Endothelial cell of umbilical vein (primary cell): ENCODE measurements at regions not wholly inside any gene's neighbourhood (a gene's known extent, or its start where the extent isn't known, plus 50 kb on each side); places are given as distances from the start of the nearest gene placed in this dataset.
"Not testable (repeated sequence)": the region's sequence is repeated elsewhere in the genome, so short reads cannot be mapped to it uniquely, and the experiment has no call there.

ENCODE experiments used
- BruUV-seq: library from RNA; stranded (reverse); fragments of 400-500 nt; replicated peaks from 2 replicates; lab custom pipeline; 2021; lab: Mats Ljungman, UMichigan
- CTCF ChIA-PET: fragments of 300-600, 350-600 bp; sonication (Branson Sonifier 250); formaldehyde crosslinking; loops from one replicate; lab custom pipeline; 2021; ENCODE audit warnings: antibody characterized with exemption, inconsistent platforms; lab: Charles Lee
- POLR2A ChIA-PET: fragments of 300-600, 350-600 bp; sonication (Branson Sonifier 250); formaldehyde crosslinking; loops from one replicate; lab custom pipeline; 2021; ENCODE audit warnings: antibody characterized with exemption, inconsistent platforms; lab: Charles Lee
- DNase-seq: peaks from one replicate; pipeline ENCODE4 v3.0.0-alpha.2; 2011; ENCODE audit warnings: low read depth, low spot score
- FAIRE-seq: peaks from 2 replicates; lab custom pipeline; 2011; peaks lifted over from hg19 to GRCh38; lab: Jason Lieb, UNC
- H2AFZ ChIP-seq: 2 replicates; pipeline ENCODE4 v1.6.0; 2012; ENCODE audit warnings: low read depth, low read length, control low read depth, inconsistent platforms
- H3K27ac ChIP-seq: 2 replicates; pipeline ENCODE4 v1.5.1; 2011; ENCODE audit warnings: low read depth, mild to moderate bottlenecking, control low read depth, low read length, moderate library complexity; ENCODE audit not compliant: insufficient read depth
- H3K27me3 ChIP-seq, 2 experiments: 2 replicates each; pipeline versions ENCODE4 v1.6.0 to v1.6.1; 2011; ENCODE audit warnings: low read length in 2 of 2, mixed read lengths in 1 of 2; ENCODE audit not compliant: control insufficient read depth in 2 of 2, insufficient read depth in 2 of 2
- H3K36me3 ChIP-seq, 2 experiments: 2 replicates in 1 of 2; 3 replicates in 1 of 2; pipeline ENCODE4 v1.5.1; 2011; ENCODE audit warnings: low read length in 2 of 2, mild to moderate bottlenecking in 1 of 2, moderate library complexity in 1 of 2; ENCODE audit not compliant: control insufficient read depth in 2 of 2, insufficient read depth in 2 of 2; ENCODE audit errors: extremely low read depth in 1 of 2
- H3K4me1 ChIP-seq: 3 replicates; pipeline ENCODE4 v1.5.1; 2011; ENCODE audit warnings: mild to moderate bottlenecking, low read length; ENCODE audit not compliant: control insufficient read depth, insufficient read depth; ENCODE audit errors: extremely low read depth
- H3K4me2 ChIP-seq: 2 replicates; pipeline ENCODE4 v1.6.1; 2011; ENCODE audit warnings: low read length, control low read depth, mixed read lengths; ENCODE audit not compliant: insufficient read depth
- H3K4me3 ChIP-seq, 3 experiments: fragments of 200-600 bp in 1 of 3; sonication (generic), shearing (Covaris generic) in 1 of 3; replicated peaks in 1 of 3; 2 replicates each; pipeline ENCODE4 v1.5.1; 2011 to 2016; ENCODE audit warnings: control low read depth in 3 of 3, low read length in 3 of 3, mild to moderate bottlenecking in 2 of 3, inconsistent platforms in 1 of 3, low read depth in 1 of 3, moderate library complexity in 1 of 3; ENCODE audit not compliant: insufficient read depth in 1 of 3
- H3K79me2 ChIP-seq: 2 replicates; pipeline ENCODE4 v1.6.0; 2012; ENCODE audit warnings: low read length, inconsistent platforms; ENCODE audit not compliant: control insufficient read depth, insufficient read depth
- H3K9ac ChIP-seq: replicated peaks from 2 replicates; pipeline ENCODE3; 2011; ENCODE audit warnings: low read length, control low read depth; ENCODE audit not compliant: insufficient read depth; ENCODE audit errors: extremely low read depth
- H3K9me1 ChIP-seq: replicated peaks from 3 replicates; pipeline ENCODE4 v1.6.0; 2011; ENCODE audit warnings: mild to moderate bottlenecking, low read length; ENCODE audit not compliant: control insufficient read depth, insufficient read depth; ENCODE audit errors: extremely low read depth
- H3K9me3 ChIP-seq: replicated peaks from 2 replicates; pipeline ENCODE4 v1.5.1; 2012; ENCODE audit warnings: low read length, inconsistent platforms; ENCODE audit not compliant: control insufficient read depth, insufficient read depth
- H4K20me1 ChIP-seq: replicated peaks from 2 replicates; pipeline ENCODE3; 2011; ENCODE audit warnings: mild to moderate bottlenecking, low read length; ENCODE audit not compliant: control insufficient read depth, insufficient read depth; ENCODE audit errors: extremely low read depth
- CTCF ChIP-seq, 2 donors: IDR thresholded peaks; 1 replicate in 1 of 2; 2 replicates in 1 of 2; pipeline ENCODE4 v1.5.1; 2011; ENCODE audit warnings: low read length in 2 of 2, mild to moderate bottlenecking in 2 of 2, moderate library complexity in 2 of 2, control low read depth in 1 of 2, inconsistent platforms in 1 of 2, low read depth in 1 of 2; ENCODE audit not compliant: insufficient read depth in 1 of 2; ENCODE audit errors: extremely low read depth in 1 of 2
- GATA2 ChIP-seq: IDR thresholded peaks from 2 replicates; pipeline ENCODE4 v1.7.0; 2011; ENCODE audit warnings: low read depth, mild to moderate bottlenecking, moderate library complexity, mixed read lengths, low read length; ENCODE audit not compliant: insufficient read length, insufficient read depth
- JUN ChIP-seq: IDR thresholded peaks from 2 replicates; pipeline ENCODE4 v1.6.1; 2011; ENCODE audit warnings: borderline replicate concordance, low read depth; ENCODE audit not compliant: insufficient read length, insufficient read depth
- MAX ChIP-seq: IDR thresholded peaks from 2 replicates; pipeline ENCODE4 v1.6.1; 2011; ENCODE audit not compliant: insufficient read depth, insufficient read length
- MYC ChIP-seq: IDR thresholded peaks from one replicate; pipeline ENCODE4 v1.6.1; 2011; ENCODE audit warnings: mild to moderate bottlenecking, low read depth, low read length
- POLR2AphosphoS5 ChIP-seq: IDR thresholded peaks from 2 replicates; pipeline ENCODE4 v1.6.1; 2012; ENCODE audit warnings: low read depth, mild to moderate bottlenecking, control low read depth, low read length, moderate library complexity; ENCODE audit not compliant: insufficient read depth
- dilution Hi-C: fragments of 300-500 bp; cut with MboI; formaldehyde crosslinking; loops from one replicate; pipeline ENCODE4 v1.15.0; 2019; ENCODE audit warnings: low sequenced_read_pairs; ENCODE audit not compliant: extremely low pct_ligation_motif_present
- intact Hi-C: fragments of 100-400 bp; cut with micrococcal nuclease; formaldehyde crosslinking; loops from one replicate; pipeline ENCODE4 v1.10.0; 2022

GRCh38 chr6:169099411-169100202, 154.0 kb downstream of the THBS2 start:
- H3K4me2 ChIP-seq, result no peak overlapping the region
- dilution Hi-C loops, result no loop called here

GRCh38 chr6:169098651-169099050, 155.0 kb downstream of the THBS2 start:
- H3K4me1 ChIP-seq, H3K9ac ChIP-seq, H3K4me2 ChIP-seq, dilution Hi-C loops, intact Hi-C loops, DNase-seq, H3K9me1 ChIP-seq, POLR2A ChIA-PET, BruUV-seq, CTCF ChIA-PET, H4K20me1 ChIP-seq, H2AFZ ChIP-seq, FAIRE-seq, H3K9me3 ChIP-seq, H3K36me3 ChIP-seq, H3K27ac ChIP-seq, H3K4me3 ChIP-seq, H3K79me2 ChIP-seq, H3K27me3 ChIP-seq: not testable (repeated sequence)

More at GRCh38 chr6:169099411-169100202, 154.0 kb downstream of the THBS2 start:
- TF ChIP-seq GATA2 (no peak), JUN (no peak), CTCF (IDR thresholded peaks at IDR 0.05; ENCODE audit: extremely low read depth in 1 of 2, insufficient read depth in 1 of 2, low read depth in 1 of 2, low read length in 2 of 2) (no peak), MYC (no peak), MAX (no peak), POLR2AphosphoS5 (no peak)
- Histone ChIP-seq H3K27me3 (no peaks in the 10 kb centered on the region), H3K9me3 (peaks cover 2% of the 10 kb centered on the region), H2AFZ (no peak overlapping the region), H3K4me3 (no peak overlapping the region), H3K36me3 (no peaks in the 10 kb centered on the region), H4K20me1 (no peaks in the 10 kb centered on the region), H3K9ac (no peak overlapping the region), H3K27ac (no peak overlapping the region), H3K9me1 (no peaks in the 10 kb centered on the region), H3K4me1 (no peaks in the 10 kb centered on the region), H3K79me2 (no peaks in the 10 kb centered on the region)
- CTCF ChIA-PET, result no interaction called here
- intact Hi-C loops, result no loop called here
- BruUV-seq, result no TSS peak
- POLR2A ChIA-PET, result no interaction called here
- no peak for DNase-seq
- no peak for FAIRE-seq
